ENCODE measurements at regions not wholly inside any gene's neighbourhood (a gene's known extent, or its start where the extent isn't known, plus 50 kb on each side); places are given as distances from the start of the nearest gene placed in this dataset.

DNA sequence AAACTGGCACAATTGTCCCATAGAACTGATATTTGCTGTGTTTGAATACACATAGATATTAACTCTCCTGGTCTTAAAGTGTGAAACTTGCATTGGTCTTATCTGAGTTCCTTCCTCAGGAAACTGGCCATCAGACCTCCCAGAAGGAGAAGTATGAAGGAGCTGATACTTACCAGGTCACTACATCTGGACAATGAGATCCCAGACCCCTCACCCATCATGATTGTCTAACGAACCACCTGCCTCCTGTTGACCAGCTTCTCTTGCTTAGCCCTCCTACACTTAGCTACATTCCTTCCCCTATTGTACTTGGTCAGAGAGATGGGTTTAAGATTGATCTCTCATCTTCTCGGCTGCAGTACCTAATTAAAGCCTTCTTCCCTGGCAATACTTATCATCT, 413.3 kb downstream of the KCTD12 start:
- TF ChIP-seq, protein P1, sequence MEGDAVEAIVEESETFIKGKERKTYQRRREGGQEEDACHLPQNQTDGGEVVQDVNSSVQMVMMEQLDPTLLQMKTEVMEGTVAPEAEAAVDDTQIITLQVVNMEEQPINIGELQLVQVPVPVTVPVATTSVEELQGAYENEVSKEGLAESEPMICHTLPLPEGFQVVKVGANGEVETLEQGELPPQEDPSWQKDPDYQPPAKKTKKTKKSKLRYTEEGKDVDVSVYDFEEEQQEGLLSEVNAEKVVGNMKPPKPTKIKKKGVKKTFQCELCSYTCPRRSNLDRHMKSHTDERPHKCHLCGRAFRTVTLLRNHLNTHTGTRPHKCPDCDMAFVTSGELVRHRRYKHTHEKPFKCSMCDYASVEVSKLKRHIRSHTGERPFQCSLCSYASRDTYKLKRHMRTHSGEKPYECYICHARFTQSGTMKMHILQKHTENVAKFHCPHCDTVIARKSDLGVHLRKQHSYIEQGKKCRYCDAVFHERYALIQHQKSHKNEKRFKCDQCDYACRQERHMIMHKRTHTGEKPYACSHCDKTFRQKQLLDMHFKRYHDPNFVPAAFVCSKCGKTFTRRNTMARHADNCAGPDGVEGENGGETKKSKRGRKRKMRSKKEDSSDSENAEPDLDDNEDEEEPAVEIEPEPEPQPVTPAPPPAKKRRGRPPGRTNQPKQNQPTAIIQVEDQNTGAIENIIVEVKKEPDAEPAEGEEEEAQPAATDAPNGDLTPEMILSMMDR (IDR thresholded peaks at IDR 0.05; ENCODE audit: insufficient read depth, missing control alignments): no peak
- no peak for FAIRE-seq
- DNase-seq (ENCODE audit: insufficient read length, low spot score): no peak

DNA sequence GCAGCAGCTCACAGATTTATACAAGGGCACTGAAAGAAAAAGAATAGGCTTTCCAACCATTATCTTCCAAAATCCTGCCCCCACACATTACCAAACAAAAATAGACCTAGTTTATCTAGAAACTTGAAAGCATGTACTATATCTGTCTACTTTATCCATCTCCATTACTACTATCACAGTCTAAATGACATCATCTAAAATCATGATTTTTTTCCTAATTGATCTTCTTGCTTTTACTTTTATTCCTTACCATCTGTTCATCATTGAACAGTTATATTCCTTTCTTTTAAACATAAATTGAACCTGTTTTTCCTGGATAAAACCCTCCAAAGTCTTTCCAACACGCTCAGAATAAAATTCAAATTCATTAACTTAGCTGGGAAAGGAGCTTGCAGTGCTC, 414.7 kb downstream of the KCTD12 start:
- no peak for FAIRE-seq
- TF ChIP-seq, protein P1 (IDR thresholded peaks at IDR 0.05; ENCODE audit: insufficient read depth, missing control alignments): no peak
- no peak for DNase-seq (ENCODE audit: insufficient read length, low spot score)

DNA sequence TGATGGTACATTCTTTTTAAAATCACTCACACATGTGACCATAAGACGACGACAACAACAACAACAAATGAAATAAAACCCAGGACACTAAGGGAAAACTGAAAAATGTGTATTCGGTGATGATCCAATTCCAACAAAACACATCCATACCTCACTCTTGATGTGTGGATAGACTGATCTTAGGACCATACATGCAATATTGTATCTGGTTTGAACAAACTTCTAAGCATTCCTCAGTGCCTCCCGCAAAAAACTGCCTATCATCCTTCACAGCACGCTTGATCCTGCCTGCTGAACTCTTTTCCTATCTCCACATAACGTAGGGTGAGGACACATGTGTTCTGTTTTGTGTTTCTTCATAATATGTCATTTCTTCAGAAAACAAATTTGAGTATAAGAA, 415.2 kb downstream of the KCTD12 start:
- DNase-seq (ENCODE audit: insufficient read length, low spot score): no peak
- no peak for FAIRE-seq
- TF ChIP-seq, protein P1 (IDR thresholded peaks at IDR 0.05; ENCODE audit: insufficient read depth, missing control alignments): no peak

DNA sequence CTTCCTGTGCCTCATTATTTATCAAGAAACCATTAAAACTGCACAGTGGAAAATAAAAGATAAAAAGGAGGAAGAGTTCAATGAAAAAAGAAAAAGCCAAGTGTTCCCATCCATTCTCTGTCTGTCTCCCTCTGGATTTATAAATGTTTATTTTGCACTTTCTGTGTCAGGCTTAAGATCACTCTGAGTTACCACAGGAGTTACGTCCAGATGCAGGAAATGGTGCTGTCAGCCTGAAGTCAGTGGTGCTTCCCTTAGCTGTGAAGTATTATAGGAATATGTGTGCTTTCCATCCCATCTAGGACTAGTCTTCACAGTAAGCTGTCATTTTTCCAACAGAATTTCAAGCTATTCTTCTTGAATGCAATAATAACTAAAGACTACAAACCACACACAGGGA, 420.2 kb downstream of the KCTD12 start:
- DNase-seq (ENCODE audit: insufficient read length, low spot score) (no peak), FAIRE-seq (no peak)
- TF ChIP-seq, protein P1 (IDR thresholded peaks at IDR 0.05; ENCODE audit: insufficient read depth, missing control alignments): no peak

DNA sequence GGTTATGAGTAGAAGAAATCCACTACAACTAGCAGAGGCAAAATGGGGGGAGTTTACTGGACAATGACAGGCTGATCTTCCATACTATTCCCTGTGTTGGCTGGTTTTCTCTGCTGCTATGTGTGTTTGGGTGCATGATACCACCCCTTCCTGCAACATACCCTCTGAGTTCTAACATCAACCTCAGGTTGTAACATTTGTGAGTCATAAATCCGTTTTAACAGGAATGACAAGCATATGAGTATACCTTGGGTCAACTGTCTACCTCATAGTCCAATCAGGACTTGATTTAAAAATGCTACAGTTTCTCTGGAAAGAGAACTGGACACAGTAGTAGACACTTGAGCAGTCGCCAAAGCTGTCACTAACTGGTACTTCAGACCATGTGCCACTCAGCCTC, 422.9 kb downstream of the KCTD12 start:
- no peak for DNase-seq (ENCODE audit: insufficient read length, low spot score)
- TF ChIP-seq, protein P1 (IDR thresholded peaks at IDR 0.05; ENCODE audit: insufficient read depth, missing control alignments): no peak
- no peak for FAIRE-seq

DNA sequence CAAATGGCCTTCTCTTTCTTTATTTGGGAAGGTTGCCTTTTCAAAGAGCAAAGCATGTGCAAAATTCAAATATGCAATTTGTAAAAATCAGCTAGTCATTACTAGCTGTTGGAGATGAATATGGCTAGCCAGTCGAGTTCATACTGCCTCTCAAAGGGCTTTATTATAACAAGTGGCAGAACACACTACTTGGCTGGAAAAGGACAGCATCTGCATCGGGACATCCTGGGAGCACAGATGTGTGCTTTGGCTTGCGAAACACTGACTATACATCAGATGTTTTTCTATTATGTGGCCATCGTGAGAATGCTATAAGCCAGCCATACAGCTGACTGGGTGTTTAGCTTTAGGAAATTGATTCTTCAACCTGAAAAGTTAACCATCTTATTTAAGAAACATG, 424.2 kb downstream of the KCTD12 start:
- no peak for DNase-seq (ENCODE audit: insufficient read length, low spot score)
- TF ChIP-seq, protein P1 (IDR thresholded peaks at IDR 0.05; ENCODE audit: insufficient read depth, missing control alignments): no peak
- no peak for FAIRE-seq

DNA sequence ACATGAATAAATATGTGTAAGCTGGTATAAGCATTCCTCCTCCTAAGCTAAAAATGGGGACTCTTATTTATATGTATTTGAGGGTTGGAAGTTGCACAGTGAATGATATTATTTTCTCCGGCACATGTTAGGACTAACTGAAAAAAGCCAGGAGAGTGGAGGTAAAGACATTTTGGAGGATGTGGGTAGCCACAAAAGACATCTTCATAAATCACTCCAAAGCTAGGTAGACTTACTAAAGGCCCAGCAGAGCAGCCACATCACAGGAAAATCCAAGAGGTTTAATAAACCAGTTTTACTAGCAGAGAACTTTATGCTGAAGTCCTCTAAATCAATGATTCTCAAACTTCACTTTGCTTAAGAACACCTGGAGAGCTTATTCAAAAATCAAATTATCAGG, 424.7 kb downstream of the KCTD12 start:
- TF ChIP-seq, protein P1 (IDR thresholded peaks at IDR 0.05; ENCODE audit: insufficient read depth, missing control alignments): no peak
- FAIRE-seq (no peak), DNase-seq (ENCODE audit: insufficient read length, low spot score) (no peak)
